Endodermal cell (in vitro differentiated cells): ENCODE measurements at regions not wholly inside any gene's neighbourhood (a gene's known extent, or its start where the extent isn't known, plus 50 kb on each side); places are given as distances from the start of the nearest gene placed in this dataset.

ENCODE experiments used
- DNase-seq: peaks from one replicate; pipeline ENCODE4 v3.0.0-alpha.2; 2017
- H3K27ac ChIP-seq: 2 replicates; pipeline ENCODE4 v1.5.1; 2013; ENCODE audit warnings: mild to moderate bottlenecking, low read depth, low read length, moderate library complexity
- H3K27me3 ChIP-seq: 2 replicates; pipeline ENCODE4 v1.6.1; 2013; ENCODE audit warnings: mild to moderate bottlenecking, low read length, moderate library complexity; ENCODE audit not compliant: insufficient read depth, control insufficient read depth, poor library complexity, severe bottlenecking
- H3K36me3 ChIP-seq: 2 replicates; pipeline ENCODE4 v1.7.0; 2013; ENCODE audit warnings: mild to moderate bottlenecking, low read length, moderate library complexity; ENCODE audit not compliant: control insufficient read depth, insufficient read depth
- H3K4me1 ChIP-seq: one replicate; pipeline ENCODE4 v1.7.0; 2013; ENCODE audit warnings: low read length; ENCODE audit not compliant: control insufficient read depth, insufficient read depth
- H3K4me3 ChIP-seq: 2 replicates; pipeline ENCODE4 v1.5.1; 2013; ENCODE audit warnings: mild to moderate bottlenecking, low read length, moderate library complexity
- H3K9ac ChIP-seq: 2 replicates; pipeline ENCODE4 v1.6.1; 2013; ENCODE audit warnings: mild to moderate bottlenecking, low read length, moderate library complexity; ENCODE audit not compliant: poor library complexity, severe bottlenecking; ENCODE audit errors: extremely low read depth
- H3K9me3 ChIP-seq: 2 replicates; pipeline ENCODE4 v1.6.1; 2013; ENCODE audit warnings: mild to moderate bottlenecking, low read length, moderate library complexity; ENCODE audit not compliant: control insufficient read depth
- H3K27ac Mint-ChIP-seq: 2 replicates; pipeline ENCODE4 v1.8.0; 2020; ENCODE audit warnings: mixed read lengths
- H3K27me3 Mint-ChIP-seq: 2 replicates; pipeline ENCODE4 v1.8.0; 2021; ENCODE audit warnings: mild to moderate bottlenecking, mixed read lengths; ENCODE audit not compliant: insufficient read depth
- H3K36me3 Mint-ChIP-seq: 2 replicates; pipeline ENCODE4 v1.8.0; 2020; ENCODE audit warnings: low read depth, mixed read lengths
- H3K4me1 Mint-ChIP-seq: 2 replicates; pipeline ENCODE4 v1.8.0; 2020; ENCODE audit warnings: mixed read lengths
- H3K4me3 Mint-ChIP-seq: 2 replicates; pipeline ENCODE4 v1.8.0; 2020; ENCODE audit warnings: mild to moderate bottlenecking, moderate library complexity, mixed read lengths
- H3K9me3 Mint-ChIP-seq: 2 replicates; pipeline ENCODE4 v1.8.0; 2020; ENCODE audit warnings: mild to moderate bottlenecking, mixed read lengths
- WGBS, 2 experiments: methylation state at CpG; one replicate each; pipeline versions ENCODE4 v1.1.5 to v1.1.7; 2013; ENCODE audit warnings: missing lambda C conversion rate in 2 of 2, mixed read lengths in 1 of 2; ENCODE audit not compliant: insufficient coverage in 1 of 2, insufficient read length in 1 of 2; 5-methylcytosine and 5-hydroxymethylcytosine counted together
- TF ChIP-seq, protein P1 (sequence below): fragments of 200-600 bp; sonication (generic); conservative IDR thresholded peaks from 2 replicates; pipeline ENCODE4 v1.5.0; 2021; ENCODE audit warnings: antibody characterized with exemption, mild to moderate bottlenecking

DNA sequence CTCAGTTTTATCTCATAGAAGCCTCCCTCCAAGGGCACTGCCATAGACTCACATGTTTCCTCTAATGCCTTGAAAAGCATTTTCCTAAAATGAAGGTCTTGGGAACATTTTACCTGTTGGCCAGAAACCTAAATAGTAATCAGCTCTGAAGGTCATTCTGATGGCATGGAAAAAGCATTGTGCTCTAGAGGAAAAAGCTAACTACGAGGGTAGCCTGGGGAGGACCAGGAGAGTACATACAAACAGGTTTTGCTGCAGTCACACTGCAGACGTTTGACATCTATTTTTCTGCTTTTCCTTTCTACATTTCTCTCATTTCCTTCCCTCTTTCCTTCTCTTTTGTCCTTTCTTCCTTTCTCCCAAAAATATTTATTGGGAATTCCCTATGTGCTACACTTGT lies 103.3 kb upstream of the SORBS2 start:
- Histone ChIP-seq H3K9ac (no peak overlapping the region), H3K27ac (no peak overlapping the region), H3K36me3 (no peaks in the 10 kb centered on the region), H3K4me3 (no peak overlapping the region), H3K4me1 (no peaks in the 10 kb centered on the region), H3K27me3 (no peaks in the 10 kb centered on the region), H3K9me3 (no peaks in the 10 kb centered on the region)
- 53 to 60% methylated on average over 2 of the region's 2 CpGs for WGBS, 2 experiments
- H3K4me1 Mint-ChIP-seq: no peaks in the 10 kb centered on the region
- no peaks in the 10 kb centered on the region for H3K27me3 Mint-ChIP-seq
- H3K27ac Mint-ChIP-seq: no peak overlapping the region
- TF ChIP-seq, protein P1, sequence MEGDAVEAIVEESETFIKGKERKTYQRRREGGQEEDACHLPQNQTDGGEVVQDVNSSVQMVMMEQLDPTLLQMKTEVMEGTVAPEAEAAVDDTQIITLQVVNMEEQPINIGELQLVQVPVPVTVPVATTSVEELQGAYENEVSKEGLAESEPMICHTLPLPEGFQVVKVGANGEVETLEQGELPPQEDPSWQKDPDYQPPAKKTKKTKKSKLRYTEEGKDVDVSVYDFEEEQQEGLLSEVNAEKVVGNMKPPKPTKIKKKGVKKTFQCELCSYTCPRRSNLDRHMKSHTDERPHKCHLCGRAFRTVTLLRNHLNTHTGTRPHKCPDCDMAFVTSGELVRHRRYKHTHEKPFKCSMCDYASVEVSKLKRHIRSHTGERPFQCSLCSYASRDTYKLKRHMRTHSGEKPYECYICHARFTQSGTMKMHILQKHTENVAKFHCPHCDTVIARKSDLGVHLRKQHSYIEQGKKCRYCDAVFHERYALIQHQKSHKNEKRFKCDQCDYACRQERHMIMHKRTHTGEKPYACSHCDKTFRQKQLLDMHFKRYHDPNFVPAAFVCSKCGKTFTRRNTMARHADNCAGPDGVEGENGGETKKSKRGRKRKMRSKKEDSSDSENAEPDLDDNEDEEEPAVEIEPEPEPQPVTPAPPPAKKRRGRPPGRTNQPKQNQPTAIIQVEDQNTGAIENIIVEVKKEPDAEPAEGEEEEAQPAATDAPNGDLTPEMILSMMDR: no peak
- DNase-seq: no peak
- H3K9me3 Mint-ChIP-seq: no peaks in the 10 kb centered on the region
- no peak overlapping the region for H3K4me3 Mint-ChIP-seq
- no peaks in the 10 kb centered on the region for H3K36me3 Mint-ChIP-seq

DNA sequence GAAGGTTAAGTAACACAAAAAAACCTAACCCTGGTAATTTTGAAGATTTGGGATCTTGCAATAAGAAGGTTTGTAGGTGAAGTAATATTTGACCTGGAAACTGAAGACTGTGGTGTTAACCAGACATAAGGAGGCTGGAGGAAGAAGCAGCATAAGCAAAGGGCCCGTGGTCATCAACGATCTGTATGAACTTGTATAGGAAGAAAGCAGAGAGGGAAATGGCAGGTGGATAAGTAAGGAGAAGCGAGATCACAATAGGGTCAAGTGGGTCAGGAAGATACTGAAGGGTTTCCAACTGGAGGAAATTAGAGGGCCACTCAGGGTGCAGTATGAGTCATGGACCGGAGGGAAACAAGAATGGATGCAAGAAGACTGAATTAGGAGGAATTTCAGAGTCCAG lies 103.8 kb upstream of the SORBS2 start:
- Mint-ChIP-seq H3K27ac (no peak overlapping the region), H3K4me1 (no peaks in the 10 kb centered on the region)
- TF ChIP-seq, protein P1: no peak

DNA sequence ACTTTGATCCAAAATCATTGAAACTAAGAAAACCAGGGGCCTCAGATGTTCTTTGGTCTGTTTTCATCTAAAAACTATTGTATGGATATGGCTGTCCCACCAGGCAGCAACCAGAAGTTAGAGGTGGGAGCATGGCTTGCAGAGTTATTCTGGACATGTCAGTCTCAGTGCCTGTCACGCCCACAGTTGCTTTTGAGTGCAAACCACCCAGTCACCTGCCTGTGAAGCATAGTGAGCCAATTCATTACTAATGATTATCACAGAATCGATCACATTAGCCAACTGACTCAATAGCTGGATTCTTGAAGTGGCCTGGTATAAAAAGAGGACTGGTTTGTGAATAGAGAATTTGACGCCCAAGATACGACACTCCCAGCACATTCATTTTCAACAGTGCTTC lies 104.2 kb upstream of the SORBS2 start:
- H3K4me3 Mint-ChIP-seq: no peak overlapping the region
- DNase-seq: no peak
- Histone ChIP-seq H3K9ac (no peak overlapping the region), H3K9me3 (no peaks in the 10 kb centered on the region), H3K4me1 (no peaks in the 10 kb centered on the region), H3K36me3 (no peaks in the 10 kb centered on the region), H3K4me3 (no peak overlapping the region), H3K27ac (no peak overlapping the region), H3K27me3 (no peaks in the 10 kb centered on the region)
- H3K27me3 Mint-ChIP-seq: no peaks in the 10 kb centered on the region
- H3K36me3 Mint-ChIP-seq: no peaks in the 10 kb centered on the region
- H3K27ac Mint-ChIP-seq: no peak overlapping the region
- H3K9me3 Mint-ChIP-seq: no peaks in the 10 kb centered on the region
- TF ChIP-seq, protein P1: no peak
- no peaks in the 10 kb centered on the region for H3K4me1 Mint-ChIP-seq
- 72 to 100% methylated on average over 1 to 4 of the region's 4 CpGs for WGBS, 2 experiments

More for the DNA sequence above, 103.8 kb upstream of the SORBS2 start:
- H3K9me3 ChIP-seq: no peaks in the 10 kb centered on the region
- Mint-ChIP-seq H3K4me3 (no peak overlapping the region), H3K27me3 (no peaks in the 10 kb centered on the region), H3K9me3 (no peaks in the 10 kb centered on the region), H3K36me3 (no peaks in the 10 kb centered on the region)
- no peak overlapping the region for H3K27ac ChIP-seq
- H3K4me3 ChIP-seq: no peak overlapping the region
- H3K9ac ChIP-seq: no peak overlapping the region
- no peaks in the 10 kb centered on the region for H3K27me3 ChIP-seq
- DNase-seq: no peak
- H3K4me1 ChIP-seq: no peaks in the 10 kb centered on the region
- H3K36me3 ChIP-seq: no peaks in the 10 kb centered on the region
- WGBS, 2 experiments: 93 to 95% methylated on average over 4 of the region's 4 CpGs
